ENCODE measurements at regions not wholly inside any gene's neighbourhood (a gene's known extent, or its start where the extent isn't known, plus 50 kb on each side); places are given as distances from the start of the nearest gene placed in this dataset.
"Not testable (repeated sequence)": the region's sequence is repeated elsewhere in the genome, so short reads cannot be mapped to it uniquely, and the experiment has no call there.

- Histone ChIP-seq H3K27me3 (no peaks in the 10 kb centered on the region), H3K27ac (no peak overlapping the region), H3K9me3 (no peaks in the 10 kb centered on the region), H3K4me1 (no peaks in the 10 kb centered on the region), H3K4me3 (no peak overlapping the region), H3K36me3 (no peaks in the 10 kb centered on the region)
- no peak for DNase-seq
- intact Hi-C loops (cut with DNase I), result no loop called here
- TF ChIP-seq CTCF (IDR thresholded peaks at IDR 0.05), result no peak
- no peak for ATAC-seq
These were observed 287.0 kb upstream of the POF1B start for GRCh38 chrX:85666471-85666870.

GRCh38 chrX:85663970-85664369, 284.5 kb upstream of the POF1B start:
- H3K4me3 ChIP-seq; H3K36me3 ChIP-seq; DNase-seq; H3K27me3 ChIP-seq; H3K27ac ChIP-seq; intact Hi-C loops (cut with DNase I); H3K4me1 ChIP-seq; ATAC-seq; H3K9me3 ChIP-seq: not testable (repeated sequence)

- Histone ChIP-seq H3K36me3 (no peaks in the 10 kb centered on the region), H3K27ac (no peak overlapping the region), H3K4me1 (no peaks in the 10 kb centered on the region), H3K4me3 (no peak overlapping the region), H3K27me3 (no peaks in the 10 kb centered on the region), H3K9me3 (no peaks in the 10 kb centered on the region)
- DNase-seq (no peak), ATAC-seq (no peak)
- no peak for TF ChIP-seq CTCF (IDR thresholded peaks at IDR 0.05)
- intact Hi-C loops (cut with DNase I), result no loop called here
These were observed 251.4 kb upstream of the POF1B start for GRCh38 chrX:85630901-85631300.

GRCh38 chrX:85627363-85627762, 247.9 kb upstream of the POF1B start:
- no peak for TF ChIP-seq CTCF (IDR thresholded peaks at IDR 0.05)
- no peak for DNase-seq
- intact Hi-C loops (cut with DNase I), result no loop called here

GRCh38 chrX:85622635-85623034, 243.2 kb upstream of the POF1B start:
- Histone ChIP-seq H3K9me3 (no peaks in the 10 kb centered on the region), H3K36me3 (no peaks in the 10 kb centered on the region), H3K27ac (no peak overlapping the region), H3K27me3 (no peaks in the 10 kb centered on the region), H3K4me1 (no peaks in the 10 kb centered on the region), H3K4me3 (no peak overlapping the region)
- ATAC-seq, result no peak
- no peak for TF ChIP-seq CTCF (IDR thresholded peaks at IDR 0.05)
- DNase-seq, result no peak
- intact Hi-C loops (cut with DNase I), result no loop called here

More at GRCh38 chrX:85627363-85627762, 247.9 kb upstream of the POF1B start:
- no peaks in the 10 kb centered on the region for H3K36me3 ChIP-seq
- no peak overlapping the region for H3K27ac ChIP-seq
- no peak for ATAC-seq
- H3K4me1 ChIP-seq, result no peaks in the 10 kb centered on the region
- no peaks in the 10 kb centered on the region for H3K27me3 ChIP-seq
- H3K4me3 ChIP-seq, result no peak overlapping the region
- H3K9me3 ChIP-seq, result no peaks in the 10 kb centered on the region

- H3K27ac ChIP-seq, result no peak overlapping the region
- H3K9me3 ChIP-seq, result no peaks in the 10 kb centered on the region
- intact Hi-C loops (cut with DNase I), result no loop called here
- H3K4me1 ChIP-seq, result no peaks in the 10 kb centered on the region
- no peaks in the 10 kb centered on the region for H3K27me3 ChIP-seq
- no peak for TF ChIP-seq CTCF (IDR thresholded peaks at IDR 0.05)
- no peak for ATAC-seq
- no peak overlapping the region for H3K4me3 ChIP-seq
- no peak for DNase-seq
- no peaks in the 10 kb centered on the region for H3K36me3 ChIP-seq
These were observed 241.0 kb upstream of the POF1B start for GRCh38 chrX:85620466-85620865.

All from upper lobe of right lung (tissue), 1 donor.